Mesothelial cell of epicardium (in vitro differentiated cells): ENCODE measurements at regions not wholly inside any gene's neighbourhood (a gene's known extent, or its start where the extent isn't known, plus 50 kb on each side); places are given as distances from the start of the nearest gene placed in this dataset.

Experiments used
- DNase-seq, 2 experiments: peaks; one replicate each; pipeline ENCODE4 v3.0.0; 2021; ENCODE audit warnings: low spot score in 2 of 2; ENCODE audit not compliant: unreplicated experiment in 2 of 2
- H3K27ac Mint-ChIP-seq: 2 replicates; pipeline ENCODE4 v1.8.0; 2021; ENCODE audit warnings: mixed read lengths
- H3K27me3 Mint-ChIP-seq: 2 replicates; pipeline ENCODE4 v1.8.0; 2021; ENCODE audit warnings: low read depth, mixed read lengths
- H3K36me3 Mint-ChIP-seq: 2 replicates; pipeline ENCODE4 v1.8.0; 2021; ENCODE audit warnings: mixed read lengths
- H3K4me1 Mint-ChIP-seq: 2 replicates; pipeline ENCODE4 v1.8.0; 2021; ENCODE audit warnings: mixed read lengths
- H3K4me3 Mint-ChIP-seq: 2 replicates; pipeline ENCODE4 v1.8.0; 2021; ENCODE audit warnings: mild to moderate bottlenecking, moderate library complexity, mixed read lengths
- H3K9me3 Mint-ChIP-seq: 2 replicates; pipeline ENCODE4 v1.8.0; 2021; ENCODE audit warnings: mixed read lengths
- TF ChIP-seq, protein P1 (sequence below): fragments of 200-600 bp; sonication (generic); IDR thresholded peaks from one replicate; pipeline ENCODE4 v1.5.0; 2021; ENCODE audit warnings: antibody characterized with exemption; ENCODE audit not compliant: unreplicated experiment

- peaks cover 12% of the 10 kb centered on the region for H3K27me3 Mint-ChIP-seq
- no peak overlapping the region for H3K4me3 Mint-ChIP-seq
- no peaks in the 10 kb centered on the region for H3K36me3 Mint-ChIP-seq
- H3K27ac Mint-ChIP-seq = no peak overlapping the region
- no peaks in the 10 kb centered on the region for H3K9me3 Mint-ChIP-seq
- H3K4me1 Mint-ChIP-seq = peaks cover 12% of the 10 kb centered on the region
- TF ChIP-seq, protein P1, sequence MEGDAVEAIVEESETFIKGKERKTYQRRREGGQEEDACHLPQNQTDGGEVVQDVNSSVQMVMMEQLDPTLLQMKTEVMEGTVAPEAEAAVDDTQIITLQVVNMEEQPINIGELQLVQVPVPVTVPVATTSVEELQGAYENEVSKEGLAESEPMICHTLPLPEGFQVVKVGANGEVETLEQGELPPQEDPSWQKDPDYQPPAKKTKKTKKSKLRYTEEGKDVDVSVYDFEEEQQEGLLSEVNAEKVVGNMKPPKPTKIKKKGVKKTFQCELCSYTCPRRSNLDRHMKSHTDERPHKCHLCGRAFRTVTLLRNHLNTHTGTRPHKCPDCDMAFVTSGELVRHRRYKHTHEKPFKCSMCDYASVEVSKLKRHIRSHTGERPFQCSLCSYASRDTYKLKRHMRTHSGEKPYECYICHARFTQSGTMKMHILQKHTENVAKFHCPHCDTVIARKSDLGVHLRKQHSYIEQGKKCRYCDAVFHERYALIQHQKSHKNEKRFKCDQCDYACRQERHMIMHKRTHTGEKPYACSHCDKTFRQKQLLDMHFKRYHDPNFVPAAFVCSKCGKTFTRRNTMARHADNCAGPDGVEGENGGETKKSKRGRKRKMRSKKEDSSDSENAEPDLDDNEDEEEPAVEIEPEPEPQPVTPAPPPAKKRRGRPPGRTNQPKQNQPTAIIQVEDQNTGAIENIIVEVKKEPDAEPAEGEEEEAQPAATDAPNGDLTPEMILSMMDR = no peak
- DNase-seq = no peak
Measured at GRCh38 chr2:18380321-18380720, 180.1 kb downstream of the RDH14 start.

DNA sequence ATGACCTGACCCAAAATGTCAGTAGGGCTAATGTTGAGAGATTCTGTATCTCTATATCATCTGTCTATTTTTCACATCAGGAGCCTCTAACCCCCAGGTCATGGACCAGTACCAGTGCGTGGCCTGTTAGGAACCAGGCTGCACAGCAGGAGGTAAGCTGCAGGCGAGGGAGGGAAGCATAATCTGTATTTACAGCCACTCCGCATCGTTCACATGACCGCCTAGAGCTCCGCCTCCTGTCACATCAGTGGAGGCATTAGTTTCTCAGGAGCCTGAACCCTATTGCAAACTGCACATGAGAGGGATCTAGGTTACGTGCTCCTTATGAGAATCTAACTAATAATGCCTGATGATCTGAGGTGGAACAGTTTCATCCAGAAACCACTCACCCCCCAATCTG, 180.6 kb downstream of the RDH14 start:
- TF ChIP-seq, protein P1 = no peak
- Mint-ChIP-seq H3K4me1 (peaks cover 12% of the 10 kb centered on the region), H3K27ac (no peak overlapping the region), H3K4me3 (no peak overlapping the region), H3K36me3 (no peaks in the 10 kb centered on the region), H3K27me3 (peaks cover 12% of the 10 kb centered on the region), H3K9me3 (no peaks in the 10 kb centered on the region)
- no peak for DNase-seq

DNA sequence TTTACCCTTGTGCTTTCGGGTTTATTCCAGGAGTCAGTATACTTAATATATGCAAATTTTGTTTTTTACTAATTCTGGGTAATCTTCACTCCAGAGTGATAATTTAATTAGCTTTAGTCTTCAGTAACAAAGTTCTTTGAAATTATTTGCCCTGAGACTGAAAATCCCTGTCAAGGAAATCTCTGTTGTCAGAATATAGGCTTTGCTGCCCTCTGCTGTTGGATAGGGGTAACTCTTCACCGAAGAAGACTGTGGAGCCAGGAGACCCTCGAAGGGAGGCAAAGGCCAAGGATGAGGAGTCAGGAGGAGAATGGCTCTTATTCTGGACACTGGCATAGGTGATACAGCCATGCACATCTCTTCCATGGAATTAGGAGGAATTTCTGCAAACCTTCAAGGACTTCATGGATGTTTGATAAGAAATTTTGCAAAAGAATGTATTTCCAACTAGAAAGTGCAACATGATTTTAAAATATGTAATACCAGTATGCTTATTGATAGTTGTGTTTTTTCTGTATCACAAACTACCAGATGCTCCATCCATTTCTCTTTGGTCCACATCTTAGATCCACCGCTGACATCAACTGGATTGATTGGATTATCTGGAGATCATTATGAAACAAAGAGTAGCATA, 182.3 kb downstream of the RDH14 start:
- Mint-ChIP-seq H3K9me3 (peaks cover 4% of the 10 kb centered on the region), H3K4me1 (peaks cover 12% of the 10 kb centered on the region), H3K4me3 (no peak overlapping the region), H3K27ac (no peak overlapping the region), H3K36me3 (no peaks in the 10 kb centered on the region), H3K27me3 (peaks cover 10% of the 10 kb centered on the region)
- peak in 1 of 2 experiments; percentile 51 for DNase-seq
- TF ChIP-seq, protein P1 = peak; percentile 84

DNA sequence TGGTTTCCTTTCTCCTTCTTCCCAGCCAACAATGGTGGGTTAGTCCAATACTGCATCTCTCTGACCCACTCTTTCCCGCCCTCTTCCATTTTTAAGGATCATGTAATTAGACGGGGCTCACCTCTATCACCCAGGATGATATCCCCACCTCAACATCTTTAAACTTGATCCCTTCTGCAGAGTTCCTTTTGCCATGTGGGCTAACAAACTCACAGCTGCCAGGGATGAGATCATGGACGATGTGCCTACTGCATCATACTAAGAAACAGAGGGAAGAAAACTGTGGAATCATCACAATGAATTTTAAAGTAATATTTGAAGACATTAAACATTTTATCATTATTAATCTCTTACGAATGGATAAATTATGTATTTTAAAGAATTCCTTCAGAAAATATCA, 183.5 kb downstream of the RDH14 start:
- no peak for DNase-seq
- H3K36me3 Mint-ChIP-seq = no peaks in the 10 kb centered on the region
- no peak overlapping the region for H3K27ac Mint-ChIP-seq
- TF ChIP-seq, protein P1 = no peak
- H3K27me3 Mint-ChIP-seq = peaks cover 5% of the 10 kb centered on the region
- H3K4me1 Mint-ChIP-seq = peaks cover 19% of the 10 kb centered on the region
- no peak overlapping the region for H3K4me3 Mint-ChIP-seq
- peaks cover 4% of the 10 kb centered on the region for H3K9me3 Mint-ChIP-seq

DNA sequence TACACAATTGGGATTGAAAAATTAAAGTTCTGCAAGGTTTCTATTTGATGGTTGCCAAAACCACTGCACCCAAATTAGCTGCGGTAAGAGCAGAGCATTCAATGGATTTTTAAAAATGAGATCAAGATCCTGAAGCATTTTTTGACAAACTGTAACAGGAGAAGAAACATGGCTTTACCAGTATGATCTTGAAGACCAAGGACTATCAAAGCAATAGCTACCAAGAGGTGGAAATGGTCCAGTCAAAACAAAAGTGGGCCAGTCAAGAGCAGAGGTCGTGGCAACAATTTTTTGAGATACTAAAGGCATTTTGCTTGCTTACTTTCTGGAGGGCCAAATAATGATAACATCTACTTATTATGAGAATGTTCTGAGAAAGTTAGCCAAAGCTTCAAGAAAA, 186.8 kb downstream of the RDH14 start:
- H3K4me3 Mint-ChIP-seq = no peak overlapping the region
- DNase-seq = no peak
- no peaks in the 10 kb centered on the region for H3K27me3 Mint-ChIP-seq
- no peak overlapping the region for H3K27ac Mint-ChIP-seq
- no peaks in the 10 kb centered on the region for H3K36me3 Mint-ChIP-seq
- peaks cover 13% of the 10 kb centered on the region for H3K4me1 Mint-ChIP-seq
- peaks cover 4% of the 10 kb centered on the region for H3K9me3 Mint-ChIP-seq
- TF ChIP-seq, protein P1 = no peak

GRCh38 chr2:18373081-18373480, 187.4 kb downstream of the RDH14 start:
- TF ChIP-seq, protein P1 = no peak
- no peak for DNase-seq
- H3K27me3 Mint-ChIP-seq = no peaks in the 10 kb centered on the region
- H3K4me3 Mint-ChIP-seq = no peak overlapping the region
- no peak overlapping the region for H3K27ac Mint-ChIP-seq
- peaks cover 4% of the 10 kb centered on the region for H3K9me3 Mint-ChIP-seq
- H3K4me1 Mint-ChIP-seq = peaks cover 17% of the 10 kb centered on the region
- H3K36me3 Mint-ChIP-seq = no peaks in the 10 kb centered on the region
